ENCODE measurements at regions not wholly inside any gene's neighbourhood (a gene's known extent, or its start where the extent isn't known, plus 50 kb on each side); places are given as distances from the start of the nearest gene placed in this dataset.

DNA sequence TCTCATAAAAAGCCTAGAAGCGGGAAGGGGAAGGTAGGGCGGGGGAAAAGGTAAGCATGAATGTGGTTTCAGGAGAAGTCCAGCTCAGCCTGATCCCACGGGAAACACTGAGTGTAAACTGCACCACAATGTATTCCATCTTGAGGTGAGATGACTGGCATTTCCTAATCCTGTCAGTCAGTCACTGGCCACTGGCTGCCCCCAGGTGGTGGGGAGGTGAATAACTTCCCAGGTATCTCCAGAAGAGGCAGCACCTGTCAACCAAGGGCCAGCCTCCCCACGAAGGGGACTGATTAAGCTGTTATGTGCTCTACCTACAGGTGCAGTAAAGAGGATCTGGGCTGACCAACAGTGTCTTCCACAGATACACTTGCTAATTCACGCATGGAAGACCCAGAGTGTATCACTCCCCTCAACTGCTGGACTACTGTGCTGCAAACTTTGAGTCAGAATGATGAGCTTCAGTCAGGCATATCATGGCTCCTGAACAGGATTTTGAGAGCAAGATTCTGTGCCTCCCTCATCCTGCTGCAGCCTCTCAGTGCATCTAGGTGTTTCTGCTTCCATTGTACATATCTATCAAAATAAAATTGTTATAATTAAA is 108.5 kb upstream of the CCL2 start:
- no peaks in the 10 kb centered on the region for H4K20me1 ChIP-seq (ENCODE audit: insufficient read depth, low read length)
- H3K27me3 Mint-ChIP-seq (ENCODE audit: low read depth in 3 of 3): peaks cover 2 to 5% (median 3%) of the 10 kb centered on the region in 3 donors
- no peaks in the 10 kb centered on the region for H3K36me3 ChIP-seq (replicated peaks in 1 of 2; ENCODE audit: control insufficient read depth in 1 of 2, insufficient read depth in 2 of 2, low read length in 2 of 2)
- no peaks in the 10 kb centered on the region for H3K36me3 Mint-ChIP-seq
- H3K9me3 Mint-ChIP-seq: peaks cover 0 to 1% (median 0%) of the 10 kb centered on the region in 7 donors
- no peak overlapping the region for H3K4me3 Mint-ChIP-seq
- H3K4me1 Mint-ChIP-seq: no peaks in the 10 kb centered on the region
- H3K4me2 ChIP-seq (replicated peaks; ENCODE audit: extremely low read depth, low read length, poor library complexity, severe bottlenecking): no peak overlapping the region
- no peaks in the 10 kb centered on the region for H3K4me1 ChIP-seq (ENCODE audit: control insufficient read depth in 1 of 2, insufficient read depth in 2 of 2, low read length in 2 of 2)
- no peak overlapping the region for H3K9ac ChIP-seq (ENCODE audit: insufficient read depth, low read length, poor library complexity, severe bottlenecking)
- WGBS (ENCODE audit: insufficient coverage): 45% methylated on average over 5 of the region's 5 CpGs
- H3K27ac ChIP-seq (ENCODE audit: low read depth in 1 of 2, low read length in 2 of 2): no peak overlapping the region
- peak in 1 of 3 donors; percentile 9 for DNase-seq
- H3K4me3 ChIP-seq (replicated peaks in 1 of 3; ENCODE audit: low read depth in 2 of 3, low read length in 3 of 3): no peak overlapping the region
- peaks cover 0 to 3% of the 10 kb centered on the region in 2 donors for H3K27me3 ChIP-seq (ENCODE audit: control insufficient read depth in 2 of 2, insufficient read depth in 2 of 2, low read length in 2 of 2)
- no peak overlapping the region for H3K27ac Mint-ChIP-seq
- no peaks in the 10 kb centered on the region for H3K79me2 ChIP-seq (ENCODE audit: insufficient read depth, low read length)
- TF ChIP-seq, protein P1, sequence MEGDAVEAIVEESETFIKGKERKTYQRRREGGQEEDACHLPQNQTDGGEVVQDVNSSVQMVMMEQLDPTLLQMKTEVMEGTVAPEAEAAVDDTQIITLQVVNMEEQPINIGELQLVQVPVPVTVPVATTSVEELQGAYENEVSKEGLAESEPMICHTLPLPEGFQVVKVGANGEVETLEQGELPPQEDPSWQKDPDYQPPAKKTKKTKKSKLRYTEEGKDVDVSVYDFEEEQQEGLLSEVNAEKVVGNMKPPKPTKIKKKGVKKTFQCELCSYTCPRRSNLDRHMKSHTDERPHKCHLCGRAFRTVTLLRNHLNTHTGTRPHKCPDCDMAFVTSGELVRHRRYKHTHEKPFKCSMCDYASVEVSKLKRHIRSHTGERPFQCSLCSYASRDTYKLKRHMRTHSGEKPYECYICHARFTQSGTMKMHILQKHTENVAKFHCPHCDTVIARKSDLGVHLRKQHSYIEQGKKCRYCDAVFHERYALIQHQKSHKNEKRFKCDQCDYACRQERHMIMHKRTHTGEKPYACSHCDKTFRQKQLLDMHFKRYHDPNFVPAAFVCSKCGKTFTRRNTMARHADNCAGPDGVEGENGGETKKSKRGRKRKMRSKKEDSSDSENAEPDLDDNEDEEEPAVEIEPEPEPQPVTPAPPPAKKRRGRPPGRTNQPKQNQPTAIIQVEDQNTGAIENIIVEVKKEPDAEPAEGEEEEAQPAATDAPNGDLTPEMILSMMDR (IDR thresholded peaks at IDR 0.05): peak; percentile 40
- H2AFZ ChIP-seq (ENCODE audit: insufficient read depth, low read depth, low read length, poor library complexity, severe bottlenecking): no peak overlapping the region
- no peaks in the 10 kb centered on the region for H3K9me3 ChIP-seq (replicated peaks in 1 of 2; ENCODE audit: control insufficient read depth in 1 of 2, insufficient read depth in 1 of 2, low read length in 2 of 2)
- intact Hi-C loops (cut with micrococcal nuclease): no loop called here

DNA sequence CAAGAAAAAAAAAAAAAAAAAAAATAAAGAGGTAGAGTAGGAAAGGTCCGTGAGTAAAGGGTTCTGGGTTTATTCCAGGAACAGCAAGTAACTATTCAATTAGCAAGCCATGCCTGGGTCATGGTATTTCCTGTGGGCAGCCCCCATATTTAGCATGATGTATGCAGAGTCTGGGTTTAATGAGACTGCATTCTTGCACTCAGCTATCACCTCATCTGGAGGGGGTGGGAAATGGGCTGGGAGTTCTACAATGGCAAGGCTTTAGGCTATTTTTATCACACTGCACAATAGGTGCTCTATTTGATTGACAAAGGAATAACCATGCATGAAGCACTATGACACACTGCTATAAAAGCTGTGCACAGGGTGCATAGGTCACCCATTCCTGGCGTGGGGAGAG is 104.0 kb upstream of the CCL2 start:
- intact Hi-C loops (cut with micrococcal nuclease): no loop called here
- Histone ChIP-seq H3K36me3 (replicated peaks in 1 of 2; ENCODE audit: control insufficient read depth in 1 of 2, insufficient read depth in 2 of 2, low read length in 2 of 2) (no peaks in the 10 kb centered on the region), H3K4me3 (replicated peaks in 1 of 3; ENCODE audit: low read depth in 2 of 3, low read length in 3 of 3) (no peak overlapping the region), H3K27ac (ENCODE audit: low read depth in 1 of 2, low read length in 2 of 2) (no peak overlapping the region), H4K20me1 (ENCODE audit: insufficient read depth, low read length) (no peaks in the 10 kb centered on the region), H3K27me3 (ENCODE audit: control insufficient read depth in 2 of 2, insufficient read depth in 2 of 2, low read length in 2 of 2) (peaks cover 16 to 22% of the 10 kb centered on the region in 2 donors), H3K79me2 (ENCODE audit: insufficient read depth, low read length) (no peaks in the 10 kb centered on the region), H3K4me2 (replicated peaks; ENCODE audit: extremely low read depth, low read length, poor library complexity, severe bottlenecking) (no peak overlapping the region), H3K4me1 (ENCODE audit: control insufficient read depth in 1 of 2, insufficient read depth in 2 of 2, low read length in 2 of 2) (no peaks in the 10 kb centered on the region), H2AFZ (ENCODE audit: insufficient read depth, low read depth, low read length, poor library complexity, severe bottlenecking) (no peak overlapping the region), H3K9me3 (replicated peaks in 1 of 2; ENCODE audit: control insufficient read depth in 1 of 2, insufficient read depth in 1 of 2, low read length in 2 of 2) (peaks cover 0 to 5% of the 10 kb centered on the region in 2 donors), H3K9ac (ENCODE audit: insufficient read depth, low read length, poor library complexity, severe bottlenecking) (no peak overlapping the region)
- no peak overlapping the region for H3K4me3 Mint-ChIP-seq
- no peak for DNase-seq
- TF ChIP-seq, protein P1 (IDR thresholded peaks at IDR 0.05): no peak
- H3K36me3 Mint-ChIP-seq: peaks cover 0 to 2% of the 10 kb centered on the region in 2 donors
- H3K4me1 Mint-ChIP-seq: peaks cover 8% of the 10 kb centered on the region
- peaks cover 0 to 9% (median 0%) of the 10 kb centered on the region in 7 donors for H3K9me3 Mint-ChIP-seq
- WGBS (ENCODE audit: insufficient coverage): 100% methylated on average over 1 of the region's 2 CpGs
- peak overlapping the region in 1 of 7 donors; percentile 40 for H3K27ac Mint-ChIP-seq
- peaks cover 23 to 29% (median 28%) of the 10 kb centered on the region in 3 donors for H3K27me3 Mint-ChIP-seq (ENCODE audit: low read depth in 3 of 3)

Data from CD14-positive monocyte (primary cell).